ENCODE measurements at regions not wholly inside any gene's neighbourhood (a gene's known extent, or its start where the extent isn't known, plus 50 kb on each side); places are given as distances from the start of the nearest gene placed in this dataset.

DNA sequence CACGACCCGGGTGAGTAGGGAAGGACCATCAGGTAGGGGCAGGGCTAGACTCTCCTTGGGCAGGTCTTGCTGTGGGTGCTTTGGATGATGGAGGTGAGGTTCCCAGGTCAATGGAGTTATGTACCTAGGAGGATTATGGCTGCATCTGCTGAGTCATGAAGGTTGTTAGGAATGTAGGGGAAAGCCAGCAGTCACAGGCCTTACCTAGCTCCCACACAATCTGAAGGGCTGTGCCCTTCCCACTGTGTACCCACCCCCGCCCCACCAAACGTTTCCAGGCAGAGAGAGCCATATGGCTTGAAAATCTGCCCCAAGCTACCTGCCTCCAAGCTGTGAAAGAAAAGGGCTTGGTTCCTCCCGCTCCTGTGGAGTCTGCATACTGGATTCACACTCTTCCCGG is 573.4 kb upstream of the DPPA4 start:
- TF ChIP-seq, protein P1, sequence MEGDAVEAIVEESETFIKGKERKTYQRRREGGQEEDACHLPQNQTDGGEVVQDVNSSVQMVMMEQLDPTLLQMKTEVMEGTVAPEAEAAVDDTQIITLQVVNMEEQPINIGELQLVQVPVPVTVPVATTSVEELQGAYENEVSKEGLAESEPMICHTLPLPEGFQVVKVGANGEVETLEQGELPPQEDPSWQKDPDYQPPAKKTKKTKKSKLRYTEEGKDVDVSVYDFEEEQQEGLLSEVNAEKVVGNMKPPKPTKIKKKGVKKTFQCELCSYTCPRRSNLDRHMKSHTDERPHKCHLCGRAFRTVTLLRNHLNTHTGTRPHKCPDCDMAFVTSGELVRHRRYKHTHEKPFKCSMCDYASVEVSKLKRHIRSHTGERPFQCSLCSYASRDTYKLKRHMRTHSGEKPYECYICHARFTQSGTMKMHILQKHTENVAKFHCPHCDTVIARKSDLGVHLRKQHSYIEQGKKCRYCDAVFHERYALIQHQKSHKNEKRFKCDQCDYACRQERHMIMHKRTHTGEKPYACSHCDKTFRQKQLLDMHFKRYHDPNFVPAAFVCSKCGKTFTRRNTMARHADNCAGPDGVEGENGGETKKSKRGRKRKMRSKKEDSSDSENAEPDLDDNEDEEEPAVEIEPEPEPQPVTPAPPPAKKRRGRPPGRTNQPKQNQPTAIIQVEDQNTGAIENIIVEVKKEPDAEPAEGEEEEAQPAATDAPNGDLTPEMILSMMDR (conservative IDR thresholded peaks at IDR 0.05; ENCODE audit: low read length) = no peak
- no peak for TF ChIP-seq EZH2phosphoT487 (IDR thresholded peaks at IDR 0.05; ENCODE audit: borderline replicate concordance, low read depth, low read length)
